Liver (tissue), 8 donors: ENCODE measurements at regions not wholly inside any gene's neighbourhood (a gene's known extent, or its start where the extent isn't known, plus 50 kb on each side); places are given as distances from the start of the nearest gene placed in this dataset.

Experiments
- DNase-seq: peaks from one replicate; pipeline ENCODE4 v3.0.0-alpha.2; 2017; ENCODE audit warnings: low spot score
- H3K27ac ChIP-seq, 2 donors: one replicate each; pipeline ENCODE4 v1.7.0; 2013; ENCODE audit warnings: inconsistent platforms in 2 of 2, low read length in 2 of 2, control low read depth in 1 of 2, low read depth in 1 of 2, mild to moderate bottlenecking in 1 of 2
- H3K27me3 ChIP-seq, 4 donors: one replicate each; pipeline versions ENCODE4 v1.6.1 to v1.7.0; 2013; ENCODE audit warnings: low read length in 3 of 4, inconsistent platforms in 1 of 4, mild to moderate bottlenecking in 1 of 4, moderate library complexity in 1 of 4; ENCODE audit not compliant: control insufficient read depth in 4 of 4, insufficient read depth in 4 of 4
- H3K36me3 ChIP-seq, 4 donors: one replicate each; pipeline versions ENCODE4 v1.6.1 to v1.7.0; 2013; ENCODE audit warnings: low read length in 3 of 4, mild to moderate bottlenecking in 3 of 4, low read depth in 1 of 4, moderate library complexity in 1 of 4; ENCODE audit not compliant: control insufficient read depth in 4 of 4, insufficient read depth in 3 of 4
- H3K4me1 ChIP-seq, 4 donors: one replicate each; pipeline versions ENCODE4 v1.6.1 to v1.7.0; 2013; ENCODE audit warnings: low read length in 3 of 4, mild to moderate bottlenecking in 3 of 4, moderate library complexity in 1 of 4; ENCODE audit not compliant: control insufficient read depth in 4 of 4, insufficient read depth in 4 of 4
- H3K4me3 ChIP-seq, 3 donors: one replicate each; pipeline versions ENCODE4 v1.6.1 to v1.7.0; 2013; ENCODE audit warnings: low read length in 3 of 3, control low read depth in 1 of 3, low read depth in 1 of 3, mild to moderate bottlenecking in 1 of 3
- H3K9ac ChIP-seq, 2 donors: one replicate each; pipeline ENCODE4 v1.7.0; 2013; ENCODE audit warnings: low read length in 2 of 2, mild to moderate bottlenecking in 2 of 2, moderate library complexity in 2 of 2, control low read depth in 1 of 2, low read depth in 1 of 2
- H3K9me3 ChIP-seq, 4 donors: one replicate each; pipeline versions ENCODE4 v1.6.1 to v1.7.0; 2013; ENCODE audit warnings: low read length in 3 of 4; ENCODE audit not compliant: control insufficient read depth in 4 of 4
- ATF3 ChIP-seq: IDR thresholded peaks from 2 replicates; pipeline ENCODE4 v1.6.1; 2016; ENCODE audit warnings: antibody characterized with exemption
- CTCF ChIP-seq: fragments of 150-350 bp; IDR thresholded peaks from 2 replicates; pipeline ENCODE4 v1.5.1; 2017; ENCODE audit warnings: improper control_type of control experiment, low read depth, low read length; ENCODE audit not compliant: missing input control
- FOXA2 ChIP-seq: IDR thresholded peaks from 2 replicates; pipeline ENCODE4 v1.6.1; 2016; ENCODE audit warnings: antibody characterized with exemption
- GABPA ChIP-seq, 2 donors: IDR thresholded peaks in 1 of 2; conservative IDR thresholded peaks in 1 of 2; 2 replicates each; pipeline ENCODE4 v1.6.1; 2016; ENCODE audit warnings: antibody characterized with exemption in 2 of 2, mild to moderate bottlenecking in 1 of 2, moderate library complexity in 1 of 2
- HNF4G ChIP-seq: IDR thresholded peaks from 2 replicates; pipeline ENCODE4 v1.6.1; 2016; ENCODE audit warnings: antibody characterized with exemption
- MAX ChIP-seq: IDR thresholded peaks from 2 replicates; pipeline ENCODE4 v1.6.1; 2016; ENCODE audit warnings: antibody characterized with exemption
- NR2F2 ChIP-seq: IDR thresholded peaks from 2 replicates; pipeline ENCODE4 v1.6.1; 2016; ENCODE audit warnings: antibody characterized with exemption
- RAD21 ChIP-seq, 2 donors: IDR thresholded peaks; 2 replicates each; pipeline ENCODE4 v1.6.1; 2016; ENCODE audit warnings: antibody characterized with exemption in 2 of 2, mild to moderate bottlenecking in 2 of 2
- REST ChIP-seq: IDR thresholded peaks from 2 replicates; pipeline ENCODE4 v1.6.1; 2016; ENCODE audit warnings: antibody characterized with exemption, mild to moderate bottlenecking
- RXRA ChIP-seq, 2 donors: IDR thresholded peaks; 2 replicates each; pipeline ENCODE4 v1.6.1; 2017 to 2018; ENCODE audit warnings: antibody characterized with exemption in 2 of 2, mild to moderate bottlenecking in 1 of 2
- SP1 ChIP-seq: IDR thresholded peaks from 2 replicates; pipeline ENCODE4 v1.6.1; 2018; ENCODE audit warnings: antibody characterized with exemption, mild to moderate bottlenecking
- TAF1 ChIP-seq: conservative IDR thresholded peaks from 2 replicates; pipeline ENCODE4 v1.6.1; 2016; ENCODE audit warnings: antibody characterized with exemption, mild to moderate bottlenecking
- YY1 ChIP-seq: IDR thresholded peaks from 2 replicates; pipeline ENCODE4 v1.6.1; 2016; ENCODE audit warnings: antibody characterized with exemption, mild to moderate bottlenecking
- ZBTB33 ChIP-seq: IDR thresholded peaks from 2 replicates; pipeline ENCODE4 v1.6.1; 2016; ENCODE audit warnings: antibody characterized with exemption
- WGBS: extraction: QIAGEN DNeasy Blood & Tissue Kit; methylation state at CpG from one replicate; pipeline ENCODE4 v1.1.7; 2013; 5-methylcytosine and 5-hydroxymethylcytosine counted together
- donor health status: healthy.
- donor health status: healthy.
- donor health status: healthy.
- donor health status: healthy.
- donor health status: healthy.

- Histone ChIP-seq H3K4me3 (no peak overlapping the region), H3K27me3 (no peaks in the 10 kb centered on the region), H3K9me3 (no peaks in the 10 kb centered on the region), H3K4me1 (peaks cover 0 to 3% (median 0%) of the 10 kb centered on the region in 4 donors), H3K36me3 (no peaks in the 10 kb centered on the region), H3K9ac (no peak overlapping the region), H3K27ac (no peak overlapping the region)
- DNase-seq, result no peak
- TF ChIP-seq ATF3 (no peak), YY1 (no peak), MAX (no peak), TAF1 (no peak), CTCF (no peak), REST (no peak), ZBTB33 (no peak), RXRA (IDR thresholded peaks at IDR 0.05) (no peak), FOXA2 (no peak), SP1 (no peak), GABPA (IDR thresholded peaks at IDR 0.05 in 1 of 2, conservative IDR thresholded peaks at IDR 0.05 in 1 of 2) (no peak), HNF4G (no peak), NR2F2 (no peak), RAD21 (IDR thresholded peaks at IDR 0.05) (no peak)
- over 99% methylated on average over 2 of the region's 2 CpGs for WGBS
Observed at GRCh38 chr5:79186021-79186420, 49.9 kb upstream of the JMY start.
